HG03439 (cell line): ENCODE measurements at regions not wholly inside any gene's neighbourhood (a gene's known extent, or its start where the extent isn't known, plus 50 kb on each side); places are given as distances from the start of the nearest gene placed in this dataset.

Experiments
- ATAC-seq: cut with Tn5 transposase; IDR thresholded peaks from one replicate; pipeline ENCODE4 v1.9.1; 2021; ENCODE audit warnings: mild to moderate bottlenecking, moderate library complexity; ENCODE audit not compliant: unreplicated experiment

DNA sequence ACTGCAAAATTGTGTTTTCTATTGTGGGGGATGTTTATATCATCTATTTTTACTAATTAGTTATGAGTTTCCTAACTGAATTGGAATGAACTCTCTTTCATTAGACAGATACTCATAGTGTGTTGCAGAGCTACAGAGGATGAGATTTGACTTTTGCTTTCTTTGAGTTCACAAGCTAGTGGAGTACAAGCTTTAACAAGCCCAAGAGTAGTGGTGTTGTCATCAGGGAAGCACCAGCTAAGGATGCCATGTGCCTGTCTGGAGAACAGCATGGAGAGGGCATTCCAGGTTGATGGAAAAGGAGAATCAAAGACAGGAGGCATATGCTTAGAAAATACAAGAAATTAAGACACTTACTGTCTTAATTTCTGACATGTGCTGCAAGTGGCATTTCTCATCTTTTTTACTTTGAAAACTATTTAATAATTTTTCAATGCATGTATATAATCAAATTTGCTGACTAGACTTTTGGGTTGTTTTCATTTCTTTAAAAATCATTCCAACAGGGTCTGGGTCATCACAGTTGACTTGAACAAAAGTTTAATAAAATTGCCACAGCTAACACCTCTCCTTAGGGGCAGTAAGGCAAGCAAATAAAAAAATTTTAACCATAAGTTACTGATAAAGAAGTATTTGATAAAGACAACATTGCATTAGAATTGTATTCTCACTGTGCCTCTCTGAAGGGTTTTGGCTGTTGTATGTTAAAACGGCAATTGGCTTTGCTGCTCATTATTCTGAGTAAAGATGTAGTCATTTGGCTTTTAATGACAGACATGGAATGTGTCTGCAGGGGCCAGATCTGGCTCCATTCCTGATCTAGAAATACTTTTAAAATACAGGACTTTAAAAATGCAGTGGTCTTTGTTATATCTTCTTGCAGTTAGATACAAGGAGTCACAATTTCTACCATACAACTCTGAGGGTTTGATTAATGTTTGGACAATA is 323.7 kb upstream of the CDH11 start:
- ATAC-seq, result no peak

DNA sequence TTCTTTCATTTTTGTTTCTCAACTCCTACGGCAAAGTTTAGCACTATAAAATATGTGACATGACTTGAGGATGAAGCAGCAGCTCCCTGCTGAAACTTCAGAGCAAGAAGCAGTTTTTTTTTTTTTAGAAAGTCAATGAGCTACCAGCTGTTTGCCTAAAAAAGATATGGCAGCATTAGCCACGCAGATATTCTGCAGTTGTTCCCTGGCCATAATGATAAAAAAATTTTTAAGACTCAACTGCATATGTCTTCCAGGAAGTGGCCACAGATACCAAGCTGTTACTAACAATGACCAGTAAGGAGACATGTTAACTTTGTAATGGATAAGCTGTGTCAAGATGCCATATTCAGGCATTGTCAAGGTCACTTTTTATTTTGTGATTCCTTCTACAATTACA is 319.6 kb upstream of the CDH11 start:
- ATAC-seq, result no peak

DNA sequence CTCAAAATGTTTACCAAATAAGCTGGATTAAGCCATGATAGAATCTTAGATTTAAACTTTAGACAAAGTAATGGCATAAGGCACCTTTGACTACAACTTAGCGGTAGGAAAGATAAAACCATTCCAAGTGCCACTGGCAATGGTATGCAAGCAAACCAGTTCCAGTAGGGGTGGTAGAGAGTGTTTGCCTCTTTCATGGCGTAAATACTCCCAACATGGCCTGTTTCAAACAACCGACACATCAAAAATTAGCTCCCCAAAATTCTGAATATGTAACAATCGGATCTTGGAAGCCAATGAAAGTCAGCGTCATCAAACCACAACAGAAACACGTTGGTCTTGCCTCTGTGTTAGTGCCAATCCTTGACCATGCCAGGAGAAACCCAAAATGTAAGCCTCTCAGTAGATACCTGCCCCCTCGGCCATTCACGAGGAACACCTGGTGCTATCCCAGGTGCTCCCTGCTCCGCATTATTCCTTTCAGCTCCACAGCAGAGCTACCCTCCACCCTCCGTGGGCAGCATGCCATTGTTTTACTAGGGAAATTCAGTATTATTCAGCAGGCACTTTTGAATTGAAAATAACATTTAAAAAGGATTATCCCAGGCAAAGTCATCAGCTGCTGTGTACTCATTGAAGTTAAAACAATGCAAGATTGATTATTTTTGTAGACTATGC is 307.8 kb upstream of the CDH11 start:
- no peak for ATAC-seq

DNA sequence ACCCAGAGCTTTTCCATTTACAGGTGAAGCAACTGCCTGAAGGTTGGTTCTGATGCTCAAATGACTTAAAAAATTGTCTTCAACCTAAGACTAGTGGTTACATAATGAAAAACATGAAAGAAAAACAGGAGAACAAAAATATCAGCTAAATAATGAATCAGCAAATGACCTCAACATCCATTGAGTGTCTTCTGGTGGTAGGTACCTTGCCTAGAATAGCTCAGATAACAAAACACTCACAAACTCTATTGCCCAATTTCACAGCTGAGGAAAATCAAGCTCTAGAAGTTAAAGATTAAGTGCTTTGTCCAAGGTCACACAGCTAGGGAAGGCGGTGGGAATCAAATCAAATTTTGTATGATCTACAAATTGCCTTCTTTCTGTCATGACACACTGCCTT is 304.6 kb upstream of the CDH11 start:
- no peak for ATAC-seq

DNA sequence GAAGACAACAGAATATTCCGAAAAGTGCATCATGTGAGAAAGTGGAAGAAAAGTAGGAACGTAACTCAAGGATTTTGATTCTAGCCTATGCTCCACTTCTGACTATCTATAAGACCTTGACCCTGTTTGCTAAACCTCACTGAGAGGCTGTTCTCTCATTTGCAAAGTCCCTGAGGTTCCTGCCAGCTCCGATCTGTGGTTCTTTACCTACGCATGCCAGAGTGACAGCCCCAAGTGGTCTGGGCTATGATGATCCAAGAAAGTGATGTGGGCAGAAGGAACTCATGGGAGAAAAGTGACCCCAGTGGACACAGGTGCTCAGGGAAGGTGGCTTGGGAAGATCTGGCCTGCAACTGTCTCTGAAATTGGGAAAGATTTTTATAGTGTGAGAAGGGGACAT is 301.1 kb upstream of the CDH11 start:
- no peak for ATAC-seq

DNA sequence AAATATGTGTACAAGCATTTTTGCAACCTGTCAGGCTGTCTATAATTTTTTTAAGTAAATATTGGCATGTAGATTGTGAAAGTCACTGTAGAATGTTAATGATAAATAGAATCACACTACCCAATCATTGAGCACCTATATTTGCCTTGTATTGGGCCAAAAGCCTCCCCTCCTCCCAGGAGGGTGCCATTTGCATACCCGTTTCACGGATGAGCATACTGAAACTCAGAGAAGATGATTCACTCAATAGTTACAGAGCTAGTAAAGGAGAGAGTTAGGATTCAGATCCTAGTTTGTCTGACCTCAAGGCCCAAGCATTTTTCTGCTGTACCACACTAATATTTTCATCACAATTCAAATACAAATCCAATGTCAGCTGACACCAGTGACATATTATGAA is 299.7 kb upstream of the CDH11 start:
- no peak for ATAC-seq

DNA sequence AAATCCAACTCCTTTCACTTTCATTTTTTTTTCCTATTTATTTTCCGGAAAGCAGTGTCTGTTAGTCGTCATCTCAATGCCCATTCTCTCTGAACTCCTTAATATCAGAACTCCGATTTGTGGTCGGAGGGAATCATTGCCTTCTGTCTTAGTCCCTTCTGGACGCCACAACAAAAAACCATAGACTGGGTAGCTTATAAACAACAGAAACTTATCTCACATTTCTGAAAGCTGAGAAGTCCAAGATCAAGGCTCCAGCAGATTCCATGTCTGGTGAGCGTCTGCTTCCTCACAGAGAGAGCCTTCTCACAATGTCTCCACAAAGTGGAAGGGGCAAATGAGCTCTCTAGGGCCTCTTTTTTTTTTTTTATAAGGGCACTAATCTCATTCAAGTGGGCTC is 296.6 kb upstream of the CDH11 start:
- no peak for ATAC-seq

DNA sequence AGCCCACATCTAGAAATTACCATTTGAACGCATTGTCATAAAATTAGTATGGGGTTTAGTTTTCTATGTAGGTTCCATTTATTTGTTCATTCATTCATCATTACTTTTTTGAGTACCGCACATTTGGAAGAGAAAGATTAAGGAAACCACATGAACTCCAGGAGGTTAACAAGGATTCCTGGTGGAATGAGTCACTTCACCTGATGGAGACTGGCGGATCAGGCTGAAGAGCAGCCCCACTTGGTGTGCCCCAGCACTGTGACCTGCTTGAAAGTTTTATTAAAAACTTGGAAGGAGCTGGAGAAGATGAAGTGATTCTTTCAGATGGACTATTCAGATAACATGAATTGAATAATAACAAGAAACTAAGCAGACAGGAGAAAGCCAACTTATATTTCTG is 293.6 kb upstream of the CDH11 start:
- no peak for ATAC-seq

DNA sequence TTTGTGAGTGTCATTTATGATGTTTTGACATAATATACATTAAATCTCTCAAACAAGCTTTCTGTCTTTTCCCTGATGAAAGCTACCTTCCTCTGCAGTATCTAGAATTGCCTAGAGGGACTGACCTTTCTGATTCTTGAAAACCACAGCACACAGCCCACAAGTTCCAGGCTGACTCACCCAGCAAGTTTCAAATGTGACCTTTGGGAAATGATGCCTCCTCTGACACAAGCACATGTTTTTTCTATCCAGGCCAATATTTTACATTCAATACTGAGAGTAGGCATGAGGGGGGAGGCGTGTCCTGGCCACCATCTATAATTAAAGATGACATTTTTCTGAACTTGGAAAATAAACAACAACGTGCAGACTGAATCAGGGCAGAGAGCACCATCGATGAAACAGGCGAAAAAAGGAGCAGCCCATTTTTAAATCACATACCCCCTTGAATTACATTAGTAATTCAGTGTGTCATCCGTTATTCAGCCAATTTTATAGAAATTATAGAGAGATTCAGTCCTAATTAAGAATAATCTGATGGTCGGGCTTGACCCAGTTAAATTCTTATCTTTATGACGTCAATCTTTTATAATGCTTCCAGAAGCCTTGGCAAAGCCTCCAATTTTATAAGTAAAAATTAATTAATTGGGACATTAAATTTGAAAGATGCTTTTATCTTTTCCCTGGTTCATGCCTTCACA is 292.6 kb upstream of the CDH11 start:
- ATAC-seq, result no peak

DNA sequence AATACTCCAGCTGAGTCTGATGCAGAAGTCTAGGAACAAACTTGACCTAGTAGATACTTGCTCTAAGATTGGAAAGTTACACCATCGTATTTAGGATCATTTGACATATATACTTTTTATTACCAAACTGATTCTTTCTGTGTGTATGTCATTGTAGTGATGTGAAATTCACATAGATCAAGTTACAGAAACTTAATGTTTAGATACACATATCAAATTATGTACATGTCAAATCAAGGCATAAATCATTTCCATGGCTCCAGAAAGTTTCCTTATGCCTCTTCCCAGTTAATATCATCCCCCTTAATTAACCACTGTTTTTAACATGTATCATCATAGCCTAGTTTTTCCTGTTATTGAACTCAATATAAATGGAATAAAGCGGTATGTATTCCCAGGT is 292.0 kb upstream of the CDH11 start:
- no peak for ATAC-seq

DNA sequence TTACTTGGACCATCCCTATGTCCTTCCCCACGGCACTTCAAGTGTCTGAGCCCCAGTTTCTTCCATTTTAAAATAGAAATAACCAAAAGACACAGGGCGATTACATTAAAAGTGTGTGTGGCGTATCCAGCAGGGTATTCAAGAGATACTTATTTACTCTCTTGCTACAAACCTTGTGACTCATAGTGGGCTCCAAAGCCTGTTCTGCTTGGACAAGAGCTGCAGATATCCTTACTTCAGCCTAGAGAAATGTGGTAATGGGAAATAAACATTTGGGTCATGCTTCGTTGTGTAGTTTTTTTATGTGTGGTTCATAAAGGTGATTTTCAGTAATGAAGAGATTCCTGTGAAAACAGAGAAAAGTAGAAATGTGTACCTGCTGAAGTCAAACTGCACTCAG is 288.9 kb upstream of the CDH11 start:
- no peak for ATAC-seq

DNA sequence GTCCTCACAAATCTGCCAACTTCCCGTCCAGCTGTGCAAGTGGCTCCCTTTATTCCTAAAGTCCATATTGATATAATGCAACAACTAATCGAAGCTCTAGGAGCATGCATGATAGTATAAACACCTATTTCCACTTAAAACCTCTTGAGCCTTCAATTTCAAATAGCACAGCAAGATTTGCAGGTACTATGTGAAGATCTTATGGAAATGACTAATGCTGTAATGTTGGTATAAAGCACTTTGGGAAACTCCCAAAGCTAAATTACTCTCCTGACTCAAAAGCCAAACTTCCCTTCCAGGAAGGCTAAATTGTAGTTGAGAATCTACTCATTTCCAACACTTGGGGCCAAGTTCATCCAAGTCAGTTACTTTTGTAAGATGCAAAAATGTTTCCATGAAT is 287.6 kb upstream of the CDH11 start:
- no peak for ATAC-seq

DNA sequence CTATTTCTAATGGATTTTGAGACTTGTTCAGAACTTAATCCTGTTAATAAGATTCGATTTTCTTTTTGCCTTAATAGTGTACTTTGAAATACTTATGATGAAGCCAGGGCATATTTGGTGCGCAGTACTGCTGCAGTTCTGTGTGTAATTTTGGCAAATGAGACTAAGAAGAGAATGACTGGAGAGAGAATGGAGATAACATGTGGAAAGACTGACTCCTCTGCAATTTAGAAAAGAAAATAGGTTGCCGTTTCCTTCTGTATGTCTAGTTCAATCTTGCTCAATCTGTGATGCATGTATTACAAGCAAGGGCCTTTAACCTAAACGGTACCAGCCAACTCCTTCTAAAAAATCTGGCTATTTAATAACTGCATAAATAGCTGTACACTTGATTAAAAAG is 285.1 kb upstream of the CDH11 start:
- no peak for ATAC-seq

DNA sequence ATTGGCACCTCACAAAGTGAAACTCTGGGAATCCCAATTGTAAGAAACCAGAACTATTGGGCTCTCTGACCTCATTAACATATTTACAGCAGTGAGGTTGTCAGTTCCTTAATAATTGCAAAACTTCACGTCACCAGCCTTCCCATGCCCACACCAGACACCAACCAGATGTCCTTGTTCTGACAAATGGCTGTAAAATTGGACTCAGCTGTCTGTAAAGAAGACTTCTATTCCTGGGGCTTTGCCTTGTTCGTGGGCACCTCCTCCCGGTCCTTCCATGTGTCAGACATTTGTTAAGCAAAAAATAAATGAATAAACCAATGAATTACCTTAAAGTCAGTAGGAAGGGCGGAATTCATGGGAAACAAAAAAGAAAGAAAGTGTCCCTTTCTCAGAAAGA is 284.3 kb upstream of the CDH11 start:
- ATAC-seq, result no peak

DNA sequence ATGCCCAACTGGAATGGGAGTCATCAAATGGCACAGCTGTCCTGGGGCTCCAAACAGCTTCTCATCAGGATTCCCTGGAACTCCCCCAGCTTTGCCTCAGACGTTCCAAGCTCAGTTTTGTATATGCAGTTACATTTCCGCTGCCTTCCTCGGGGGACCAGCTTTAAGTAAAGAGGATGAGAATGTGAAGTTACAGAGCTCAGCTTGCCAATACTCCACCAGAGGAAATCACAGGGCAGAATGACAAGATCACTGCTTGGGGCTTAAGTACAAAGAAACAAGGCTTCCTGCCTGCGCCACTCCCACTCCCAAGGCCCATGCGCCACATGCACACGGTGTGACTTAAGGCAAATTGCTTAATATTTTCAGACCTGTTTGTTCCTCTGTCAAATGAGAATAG is 272.4 kb upstream of the CDH11 start:
- no peak for ATAC-seq

DNA sequence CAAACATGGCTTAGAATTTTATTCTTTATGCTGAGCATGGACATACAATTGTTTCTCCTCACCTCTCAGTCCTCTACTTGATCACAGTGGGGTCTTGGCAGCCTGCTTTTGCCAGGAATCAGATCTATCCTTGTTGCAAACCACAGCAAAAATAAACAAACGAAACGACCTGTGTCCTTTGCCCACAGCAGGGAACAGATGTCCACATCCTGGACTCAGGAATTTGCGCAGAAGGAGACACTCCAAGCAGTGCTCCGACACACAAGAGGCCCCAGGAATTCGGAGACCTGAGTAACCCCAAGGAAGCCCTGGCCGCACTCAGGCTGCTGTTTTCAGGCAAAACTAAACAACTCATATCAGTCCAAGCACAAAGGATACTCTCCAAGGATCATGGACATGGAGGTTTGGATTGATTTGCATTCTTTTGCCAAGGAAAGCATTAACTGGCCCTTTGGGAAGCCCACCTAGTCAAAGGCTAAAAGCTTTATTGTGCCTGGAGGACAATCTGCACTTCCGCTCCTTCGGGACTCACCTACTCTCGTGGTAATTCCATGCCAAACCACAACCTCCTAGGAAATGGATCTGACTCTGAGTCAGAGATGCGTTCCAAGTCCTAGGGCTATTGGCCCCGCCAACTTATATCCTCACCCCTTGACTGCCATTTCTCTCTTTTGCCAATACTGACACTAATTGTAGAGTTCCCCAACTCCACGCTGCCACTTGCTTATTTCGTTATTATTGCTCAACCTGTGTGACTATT is 271.1 kb upstream of the CDH11 start:
- no peak for ATAC-seq

DNA sequence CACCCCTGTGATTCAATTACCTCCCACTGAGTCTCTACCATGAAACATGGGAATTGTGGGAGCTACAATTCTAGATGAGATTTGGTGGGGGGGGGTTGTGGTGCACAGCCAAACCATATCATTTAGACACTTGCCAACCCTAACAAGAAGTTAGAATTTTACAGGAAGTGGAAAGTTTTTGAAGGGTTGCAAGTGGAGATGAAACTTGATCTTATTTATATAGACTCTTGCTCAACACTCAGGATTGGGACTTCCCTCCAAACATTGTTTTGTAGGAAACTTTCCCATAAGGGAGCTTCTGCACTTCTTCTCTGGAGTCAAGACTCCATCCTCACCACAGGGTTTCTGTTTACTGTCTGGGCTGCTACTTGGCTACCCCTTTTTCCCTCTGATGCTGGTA is 266.7 kb upstream of the CDH11 start:
- no peak for ATAC-seq

DNA sequence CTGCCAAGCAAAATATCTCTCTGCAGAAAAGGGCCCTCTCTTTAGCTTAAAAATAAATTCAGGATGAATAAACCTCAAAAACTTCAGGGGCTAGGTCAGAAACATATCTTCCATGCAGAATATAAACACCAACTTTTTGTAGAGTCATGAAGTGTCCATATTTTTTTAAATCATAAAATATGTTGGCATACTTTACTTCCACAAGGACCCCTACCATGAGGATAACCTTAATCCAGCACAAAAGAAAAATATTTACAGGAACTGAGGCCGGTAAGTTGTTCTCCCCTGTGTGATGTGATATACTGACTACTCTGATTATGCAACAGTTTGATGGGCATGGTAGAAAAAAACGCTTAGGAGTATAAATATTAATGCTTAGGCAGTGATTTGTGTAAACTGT is 264.8 kb upstream of the CDH11 start:
- ATAC-seq, result no peak

DNA sequence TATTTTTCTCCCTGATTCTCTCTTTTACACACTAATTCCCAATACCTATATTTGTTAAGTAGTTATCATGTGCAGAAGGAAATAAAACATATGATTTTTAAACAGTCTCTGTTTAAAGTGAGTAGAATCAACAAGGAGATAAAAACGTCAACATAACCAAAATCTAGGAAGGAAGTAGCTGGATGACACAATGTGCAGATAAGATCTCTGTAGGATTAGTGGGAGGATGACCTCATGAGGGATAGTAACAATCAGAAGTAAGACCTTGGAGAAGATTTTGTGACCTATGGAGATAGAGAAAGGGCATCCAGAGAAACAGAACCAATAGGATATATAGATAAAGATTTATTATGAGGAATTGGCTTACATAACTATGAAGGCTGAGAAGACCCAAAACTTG is 262.6 kb upstream of the CDH11 start:
- no peak for ATAC-seq

DNA sequence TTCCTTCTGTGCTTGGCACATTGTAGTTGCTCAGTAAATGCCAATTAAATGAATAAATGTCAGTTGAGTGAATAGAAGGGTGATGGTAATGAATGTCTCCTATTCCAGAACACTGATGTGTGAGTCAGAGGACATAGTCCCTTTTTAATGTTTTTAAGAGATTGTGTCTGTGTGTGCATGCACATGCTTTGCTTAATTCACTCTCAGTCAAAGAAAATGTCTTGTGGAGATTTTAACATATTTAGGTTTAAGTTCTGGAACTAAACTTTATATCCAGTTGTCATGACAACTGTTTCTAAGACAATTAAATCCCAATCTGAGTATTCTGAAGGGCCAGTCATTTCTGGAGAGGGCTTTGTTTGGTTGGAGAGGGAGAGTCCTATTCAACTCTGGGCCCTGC is 255.3 kb upstream of the CDH11 start:
- no peak for ATAC-seq

DNA sequence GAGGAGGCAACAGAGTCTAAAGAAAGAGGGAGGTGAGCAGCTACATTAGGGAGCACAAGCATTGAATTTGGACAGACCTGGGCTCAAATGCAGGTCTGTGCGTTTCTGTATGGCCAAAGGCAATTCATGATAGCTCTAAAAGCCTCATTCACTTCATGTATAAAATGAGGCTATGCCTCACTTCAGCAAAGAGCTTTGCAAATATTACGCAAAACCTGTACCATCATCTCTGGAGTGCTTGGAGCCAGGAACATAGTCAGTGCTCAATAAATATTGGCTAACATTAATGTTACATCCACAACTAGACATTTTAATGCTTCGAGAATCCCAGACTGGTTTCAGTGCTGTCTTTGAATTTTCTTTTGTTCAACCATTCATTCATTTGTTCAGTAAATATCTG is 254.7 kb upstream of the CDH11 start:
- no peak for ATAC-seq
